ENCODE measurements at regions not wholly inside any gene's neighbourhood (a gene's known extent, or its start where the extent isn't known, plus 50 kb on each side); places are given as distances from the start of the nearest gene placed in this dataset.

DNA sequence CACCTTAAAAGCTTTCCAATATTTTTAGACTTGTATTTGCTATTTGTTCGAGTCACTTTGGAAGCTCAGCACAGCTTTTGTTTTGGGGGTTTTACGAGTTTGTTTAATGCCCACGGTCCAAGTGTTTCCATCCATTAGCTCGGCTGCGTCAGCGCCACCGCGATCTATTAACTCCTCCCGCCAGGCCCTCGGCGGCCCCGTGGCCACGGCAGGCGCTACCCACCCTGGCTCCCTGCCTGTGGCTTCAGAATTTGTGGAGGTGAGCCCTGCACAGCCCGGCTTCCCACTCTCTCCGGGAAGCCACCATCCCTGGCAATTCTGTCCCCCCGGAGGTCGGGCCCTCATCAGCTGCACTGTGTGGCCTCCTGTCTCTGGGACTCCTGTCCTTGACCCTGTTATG is 648.5 kb downstream of the BRD1 start (continued):
- TF ChIP-seq, protein P1, sequence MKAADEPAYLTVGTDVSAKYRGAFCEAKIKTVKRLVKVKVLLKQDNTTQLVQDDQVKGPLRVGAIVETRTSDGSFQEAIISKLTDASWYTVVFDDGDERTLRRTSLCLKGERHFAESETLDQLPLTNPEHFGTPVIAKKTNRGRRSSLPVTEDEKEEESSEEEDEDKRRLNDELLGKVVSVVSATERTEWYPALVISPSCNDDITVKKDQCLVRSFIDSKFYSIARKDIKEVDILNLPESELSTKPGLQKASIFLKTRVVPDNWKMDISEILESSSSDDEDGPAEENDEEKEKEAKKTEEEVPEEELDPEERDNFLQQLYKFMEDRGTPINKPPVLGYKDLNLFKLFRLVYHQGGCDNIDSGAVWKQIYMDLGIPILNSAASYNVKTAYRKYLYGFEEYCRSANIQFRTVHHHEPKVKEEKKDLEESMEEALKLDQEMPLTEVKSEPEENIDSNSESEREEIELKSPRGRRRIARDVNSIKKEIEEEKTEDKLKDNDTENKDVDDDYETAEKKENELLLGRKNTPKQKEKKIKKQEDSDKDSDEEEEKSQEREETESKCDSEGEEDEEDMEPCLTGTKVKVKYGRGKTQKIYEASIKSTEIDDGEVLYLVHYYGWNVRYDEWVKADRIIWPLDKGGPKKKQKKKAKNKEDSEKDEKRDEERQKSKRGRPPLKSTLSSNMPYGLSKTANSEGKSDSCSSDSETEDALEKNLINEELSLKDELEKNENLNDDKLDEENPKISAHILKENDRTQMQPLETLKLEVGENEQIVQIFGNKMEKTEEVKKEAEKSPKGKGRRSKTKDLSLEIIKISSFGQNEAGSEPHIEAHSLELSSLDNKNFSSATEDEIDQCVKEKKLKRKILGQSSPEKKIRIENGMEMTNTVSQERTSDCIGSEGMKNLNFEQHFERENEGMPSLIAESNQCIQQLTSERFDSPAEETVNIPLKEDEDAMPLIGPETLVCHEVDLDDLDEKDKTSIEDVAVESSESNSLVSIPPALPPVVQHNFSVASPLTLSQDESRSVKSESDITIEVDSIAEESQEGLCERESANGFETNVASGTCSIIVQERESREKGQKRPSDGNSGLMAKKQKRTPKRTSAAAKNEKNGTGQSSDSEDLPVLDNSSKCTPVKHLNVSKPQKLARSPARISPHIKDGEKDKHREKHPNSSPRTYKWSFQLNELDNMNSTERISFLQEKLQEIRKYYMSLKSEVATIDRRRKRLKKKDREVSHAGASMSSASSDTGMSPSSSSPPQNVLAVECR (CRISPR knock-in tag; IDR thresholded peaks at IDR 0.05; ENCODE audit: borderline replicate concordance) = no peak
- no peak for TF ChIP-seq TCF7 (IDR thresholded peaks at IDR 0.05; ENCODE audit: low read depth)
- TF ChIP-seq ZNF282 (IDR thresholded peaks at IDR 0.05; ENCODE audit: partially characterized antibody) = no peak
- TF ChIP-seq NRL (CRISPR knock-in tag; IDR thresholded peaks at IDR 0.05; ENCODE audit: borderline replicate concordance) = no peak

DNA sequence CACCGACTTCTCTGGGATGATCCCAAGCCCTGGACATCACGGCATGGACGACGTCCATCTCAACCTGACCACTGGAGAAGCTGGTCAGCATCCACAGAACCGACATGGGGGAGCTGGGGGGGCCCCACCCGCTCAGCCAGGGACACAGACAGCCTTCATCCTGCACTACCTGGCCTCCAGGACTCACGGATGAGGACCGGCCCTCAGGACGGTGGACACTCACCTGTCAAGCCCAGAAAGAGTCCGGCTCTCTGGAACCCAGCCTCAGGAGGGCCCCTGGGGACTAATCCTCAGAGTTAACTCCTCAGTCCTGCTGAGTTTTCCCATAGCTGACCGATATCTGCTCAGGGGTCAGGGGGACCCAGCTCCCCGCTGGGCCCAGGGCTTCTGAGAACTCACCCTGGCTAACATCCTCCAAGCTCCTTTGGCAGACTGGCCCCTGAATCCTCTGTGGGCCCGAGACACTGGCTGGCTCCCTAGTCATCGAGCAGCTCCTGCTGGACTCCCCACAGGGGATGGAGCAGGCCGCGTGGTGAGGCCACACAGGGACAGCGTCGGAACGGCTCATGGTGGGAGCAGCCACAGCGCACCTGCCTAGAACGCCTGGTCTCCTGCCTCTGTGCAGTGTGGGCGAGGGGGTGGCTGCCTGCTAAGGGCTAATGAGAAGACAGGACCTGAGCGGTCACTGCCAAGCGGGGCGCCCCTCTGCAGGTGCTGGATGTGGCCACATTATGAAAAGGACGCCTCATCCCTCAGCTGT is 649.2 kb downstream of the BRD1 start:
- no peak for ATAC-seq

More for the DNA sequence above, 649.2 kb downstream of the BRD1 start:
- no peak for TF ChIP-seq ZNF256 (CRISPR knock-in tag; conservative IDR thresholded peaks at IDR 0.05)
- Histone ChIP-seq H2AFZ (ENCODE audit: low read length) (no peak overlapping the region), H3K4me1 (ENCODE audit: insufficient read depth, low read length) (peaks cover 8% of the 10 kb centered on the region; the same call in 1 of the 2 replicates), H3K9me3 (ENCODE audit: low read length) (no peaks in the 10 kb centered on the region), H3K4me2 (ENCODE audit: low read depth, low read length) (no peak overlapping the region), H3K4me3 (replicated peaks in 1 of 3; ENCODE audit: insufficient read depth in 1 of 3, low read depth in 2 of 3, low read length in 3 of 3) (no peak overlapping the region), H3K27me3 (ENCODE audit: control insufficient read depth in 1 of 2, insufficient read depth in 2 of 2, low read length in 2 of 2) (peaks cover 2 to 23% of the 10 kb centered on the region in 2 experiments; a peak in 1 of 5 replicates), H3K36me3 (replicated peaks in 1 of 2; ENCODE audit: control insufficient read depth in 1 of 2, insufficient read depth in 2 of 2, low read length in 2 of 2) (no peaks in the 10 kb centered on the region), H4K20me1 (ENCODE audit: insufficient read depth, low read length) (no peaks in the 10 kb centered on the region), H3K79me2 (ENCODE audit: insufficient read depth, low read length) (no peaks in the 10 kb centered on the region), H3K27ac (ENCODE audit: extremely low read length, insufficient read depth, low read length) (no peak overlapping the region), H3K9ac (ENCODE audit: insufficient read depth, low read depth, low read length) (no peak overlapping the region)
- in situ Hi-C loops (cut with HindIII; ENCODE audit: extremely low pct_ligation_motif_present, low pct_unique_long_range_greater_than_20kb) (no loop called here), intact Hi-C loops (cut with micrococcal nuclease; ENCODE audit: unreplicated experiment) (no loop called here)
- ChIA-PET POLR2A (no interaction called here), CTCF (ENCODE audit: low intra/inter-chr PET ratio, low total read pairs) (no interaction called here)
- no TSS peak for BruUV-seq (replicated peaks)
- no peak for DNase-seq (ENCODE audit: low spot score)
- WGBS (ENCODE audit: low lambda C conversion rate) = 55% methylated on average over 12 of the region's 26 CpGs
- no peak for FAIRE-seq

Measured in HepG2 (cell line).